Kasumi-1 (cell line): ENCODE measurements at regions not wholly inside any gene's neighbourhood (a gene's known extent, or its start where the extent isn't known, plus 50 kb on each side); places are given as distances from the start of the nearest gene placed in this dataset.
"Not testable (repeated sequence)": the region's sequence is repeated elsewhere in the genome, so short reads cannot be mapped to it uniquely, and the experiment has no call there.

Experiments used
- DNase-seq, 2 experiments: peaks; one replicate each; lab custom pipeline; 2025; lab: John Stamatoyannopoulos, UW

- no peak for DNase-seq
Observed at GRCh38 chr13:37475151-37475550, 123.4 kb downstream of the POSTN start.

DNA sequence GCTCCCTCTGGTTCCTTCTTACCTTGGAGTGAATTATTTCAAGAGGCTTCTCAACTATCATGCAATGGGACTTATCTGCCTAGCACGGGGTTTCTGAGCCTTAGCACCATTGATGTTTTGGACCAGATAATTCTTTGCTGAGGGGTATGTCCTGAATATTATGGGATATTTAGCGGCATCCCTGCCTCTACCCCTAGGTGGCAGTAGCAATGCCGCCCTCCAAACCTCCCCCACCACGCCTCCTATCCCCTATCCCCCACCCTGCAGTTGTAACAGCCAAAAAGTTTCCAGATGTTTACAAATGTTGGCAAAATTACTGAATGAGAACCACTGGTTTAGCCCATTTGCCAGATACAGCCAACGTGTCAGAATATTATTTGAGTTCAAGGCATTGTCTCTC is 125.5 kb downstream of the POSTN start:
- DNase-seq: no peak

DNA sequence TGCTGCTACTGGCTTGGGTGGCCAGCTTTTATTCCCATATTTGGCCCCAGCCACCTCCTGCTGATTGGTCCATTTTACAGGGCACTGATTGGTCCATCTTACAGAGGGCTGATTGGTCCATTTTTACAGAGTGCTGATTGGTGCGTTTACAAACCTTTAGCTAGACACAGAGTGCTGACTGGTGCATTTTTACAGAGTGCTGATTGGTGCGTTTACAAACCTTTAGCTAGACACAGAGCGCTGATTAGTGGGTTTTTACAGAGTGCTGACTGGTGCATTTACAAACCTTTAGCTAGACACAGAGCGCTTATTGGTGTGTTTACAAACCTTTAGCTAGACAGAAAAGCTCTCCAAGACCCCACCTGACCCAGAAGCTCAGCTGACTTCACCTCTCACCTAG is 126.3 kb downstream of the POSTN start:
- not testable (repeated sequence) for DNase-seq

- no peak for DNase-seq
Observed at GRCh38 chr13:37460166-37460565, 138.4 kb downstream of the POSTN start.

- no peak for DNase-seq
Observed at GRCh38 chr13:37457612-37458011, 141.0 kb downstream of the POSTN start.

DNA sequence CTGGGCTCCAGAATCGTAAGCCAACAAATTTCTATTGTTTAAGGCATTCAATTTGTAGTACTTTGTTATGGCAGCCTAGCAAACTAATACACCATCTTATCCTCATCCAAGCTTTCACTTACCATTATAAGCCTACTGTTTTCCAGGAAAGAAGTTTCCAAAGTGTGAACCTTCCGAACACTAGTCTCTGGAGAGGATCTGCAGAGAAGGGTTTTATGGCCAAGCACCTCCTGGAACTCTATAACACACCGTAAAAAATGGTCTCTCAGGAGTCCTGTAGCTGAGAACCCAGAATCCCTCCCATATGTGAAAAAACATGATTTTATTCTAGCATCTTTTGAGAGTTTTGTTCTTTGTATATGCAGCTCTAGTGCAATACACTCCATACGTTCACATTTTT is 142.1 kb downstream of the POSTN start:
- DNase-seq: no peak

- no peak for DNase-seq
Observed at GRCh38 chr13:37456041-37456440, 142.5 kb downstream of the POSTN start.

DNA sequence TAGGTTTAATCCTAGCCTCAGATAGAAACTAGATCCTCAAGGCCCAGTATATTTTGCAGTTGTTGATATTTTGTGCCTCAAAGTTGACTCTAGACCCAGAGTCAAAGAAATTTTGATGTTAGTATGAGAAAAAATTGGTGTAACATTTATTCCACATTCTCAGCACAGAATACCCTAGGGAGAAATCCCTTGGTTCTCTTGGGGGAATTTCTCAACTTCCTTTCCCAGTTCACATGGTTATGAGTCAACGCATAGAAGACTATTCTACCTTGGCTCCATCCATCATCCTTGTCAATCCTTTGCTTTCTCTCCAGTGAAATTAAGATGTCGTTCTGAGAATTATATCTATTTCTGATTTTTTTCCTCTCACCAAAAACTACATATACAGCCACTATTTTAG is 145.3 kb downstream of the POSTN start:
- DNase-seq: no peak

GRCh38 chr13:37450276-37450675 is 148.3 kb downstream of the POSTN start:
- no peak for DNase-seq

GRCh38 chr13:37448153-37448552 is 150.4 kb downstream of the POSTN start:
- DNase-seq: no peak

GRCh38 chr13:37446503-37446902 is 152.1 kb downstream of the POSTN start:
- no peak for DNase-seq

DNA sequence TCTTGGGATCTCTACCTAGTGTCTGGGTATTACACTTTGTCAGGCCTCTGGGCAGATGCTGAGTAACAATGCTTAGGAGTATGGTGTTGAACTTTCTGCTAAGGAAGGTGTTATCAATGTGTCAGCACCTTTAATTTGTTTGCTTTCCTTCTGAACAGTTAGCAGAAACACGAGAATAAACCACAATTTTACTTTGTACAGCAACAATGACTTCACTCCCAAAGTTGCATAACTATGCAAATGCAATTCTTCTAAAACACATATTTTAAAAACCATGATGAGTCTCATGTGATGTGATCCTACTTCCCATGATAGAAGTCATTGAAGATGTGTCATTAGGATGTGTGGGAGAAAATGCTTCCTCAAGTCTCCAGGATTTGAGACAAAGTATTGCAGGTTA is 155.0 kb downstream of the POSTN start:
- no peak for DNase-seq

DNA sequence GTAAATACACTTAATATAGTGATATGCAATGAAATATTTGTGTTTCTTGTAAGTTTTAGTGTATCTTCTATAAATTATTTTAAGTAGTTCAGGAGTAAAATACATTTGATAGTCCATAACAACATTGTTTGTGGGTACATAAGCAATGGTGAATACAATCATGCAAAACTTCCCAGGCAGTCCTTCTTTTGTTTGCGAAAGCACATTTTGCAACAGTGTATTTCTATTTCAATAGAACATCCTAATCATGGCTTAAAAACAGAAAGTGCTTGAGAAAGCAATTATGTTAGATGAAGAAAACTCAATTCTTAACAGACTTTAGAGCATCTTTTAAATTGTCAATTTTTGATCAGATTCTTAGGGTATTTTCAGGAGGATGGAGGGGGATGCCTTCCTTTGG is 155.6 kb downstream of the POSTN start:
- DNase-seq: no peak

GRCh38 chr13:37435881-37436280 is 162.7 kb downstream of the POSTN start:
- no peak for DNase-seq

DNA sequence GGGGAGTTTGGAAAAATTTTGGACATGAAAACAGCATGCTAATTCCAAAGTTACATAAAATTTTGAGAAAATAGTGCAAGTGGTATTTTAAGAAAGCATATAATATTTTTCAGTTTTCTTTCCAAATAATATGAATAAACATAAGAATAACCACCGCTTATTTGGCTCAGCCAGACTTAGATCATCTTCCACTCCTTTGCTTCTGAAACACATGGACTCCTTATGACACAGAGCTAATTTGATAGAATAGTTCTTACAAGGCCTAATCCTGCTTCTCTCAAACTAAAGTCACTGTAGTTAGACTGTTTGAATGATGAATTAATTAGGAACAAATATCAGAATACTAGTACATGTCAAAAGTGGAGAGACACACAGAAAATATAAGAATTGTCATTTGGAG is 165.5 kb downstream of the POSTN start:
- DNase-seq: no peak

DNA sequence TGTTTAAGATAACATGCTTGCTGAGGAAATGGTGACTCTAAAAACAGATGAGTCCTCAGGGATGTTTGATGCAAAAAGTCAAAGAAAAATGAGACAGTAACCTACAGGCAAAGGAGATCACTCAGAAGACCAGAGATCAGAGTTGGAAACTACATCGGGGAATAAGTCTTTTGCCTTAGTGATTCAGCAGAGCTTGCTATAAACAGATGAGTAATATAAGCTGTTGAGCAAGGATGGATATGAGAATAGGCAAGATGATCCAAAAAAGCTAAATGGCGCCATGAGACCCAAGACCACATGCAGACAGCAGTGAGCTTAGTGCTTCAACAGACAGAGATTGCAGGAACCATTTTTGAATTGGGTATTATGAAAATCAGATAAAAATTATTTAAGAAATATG is 168.6 kb downstream of the POSTN start:
- DNase-seq: no peak

GRCh38 chr13:37427843-37428494 is 170.6 kb downstream of the POSTN start:
- no peak for DNase-seq

DNA sequence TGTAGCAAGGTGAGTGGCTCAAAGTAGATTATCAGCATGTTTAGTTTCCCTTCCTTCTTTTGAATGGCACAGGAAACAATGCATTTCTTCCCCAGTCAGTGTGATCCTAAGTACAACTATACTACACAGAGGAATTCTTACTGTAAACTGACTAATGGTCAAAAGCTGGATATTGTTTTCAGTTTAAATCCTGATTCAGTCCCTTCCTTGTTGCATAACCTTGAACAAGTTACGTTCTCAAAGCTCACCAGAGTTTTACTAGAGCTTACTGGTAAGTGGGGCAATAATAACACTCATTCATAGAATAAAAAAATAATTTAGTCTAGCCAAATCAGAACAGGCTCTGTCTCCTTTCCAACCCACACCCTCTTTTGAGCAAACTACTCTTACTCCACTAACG is 180.1 kb downstream of the POSTN start:
- DNase-seq: no peak

- no peak for DNase-seq
Observed at GRCh38 chr13:37417060-37417441, 181.5 kb downstream of the POSTN start.

- no peak for DNase-seq
Observed at GRCh38 chr13:37416291-37417059, 182.1 kb downstream of the POSTN start.

GRCh38 chr13:37413161-37413560 is 185.4 kb downstream of the POSTN start:
- DNase-seq: no peak

DNA sequence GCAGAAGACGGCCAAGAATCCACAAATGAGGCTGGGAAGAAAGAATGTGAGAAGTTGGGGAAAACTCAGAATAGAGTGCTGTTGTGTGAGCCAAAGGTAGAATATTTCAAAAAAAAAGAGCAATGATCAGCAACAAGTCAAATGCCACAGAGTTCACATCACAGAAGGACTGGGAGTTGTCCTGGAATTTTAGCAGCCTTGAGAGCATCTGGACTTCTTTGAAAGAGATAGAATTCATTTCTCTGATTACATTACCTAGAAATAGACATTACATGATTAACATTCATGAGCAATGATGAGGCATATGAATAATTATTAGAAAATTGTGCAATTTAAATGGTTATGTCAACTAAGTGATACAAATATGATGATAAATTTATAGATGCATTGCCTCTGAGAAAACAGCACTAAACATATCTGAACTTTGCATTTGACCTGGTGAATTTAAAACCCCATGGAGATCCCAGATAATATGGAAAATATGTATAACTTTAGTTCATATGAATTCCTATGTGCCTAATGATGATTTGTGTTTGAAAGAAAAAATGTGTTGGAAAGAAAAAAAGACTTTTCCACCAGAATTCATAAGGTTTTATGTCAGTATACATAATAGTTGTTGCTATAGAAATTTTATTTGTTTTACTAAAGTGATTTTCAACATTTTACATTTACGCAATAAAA is 186.2 kb downstream of the POSTN start:
- no peak for DNase-seq

DNA sequence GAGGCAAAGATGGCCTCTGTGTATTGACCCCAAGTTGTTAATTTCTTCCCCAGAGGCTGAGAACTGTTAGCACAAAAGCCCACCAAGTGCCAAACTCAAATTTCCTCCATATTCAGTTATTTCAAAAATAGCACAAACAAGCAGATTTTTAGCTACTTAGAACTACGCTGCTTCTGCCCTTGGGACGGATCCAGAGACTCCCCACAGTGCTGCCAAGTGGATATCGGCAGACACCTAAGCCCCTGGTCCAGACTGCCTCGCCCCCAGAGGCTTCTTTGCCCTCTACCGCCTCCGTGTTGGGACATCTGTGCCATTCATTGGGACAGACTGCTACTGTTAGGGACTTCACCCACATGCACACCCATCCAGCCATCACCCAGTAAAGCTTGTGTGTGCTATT is 188.3 kb downstream of the POSTN start:
- no peak for DNase-seq
